ENCODE measurements at regions not wholly inside any gene's neighbourhood (a gene's known extent, or its start where the extent isn't known, plus 50 kb on each side); places are given as distances from the start of the nearest gene placed in this dataset.
A peak's percentile ranks its signal among the peaks of the same experiment; 100 is the strongest.

DNA sequence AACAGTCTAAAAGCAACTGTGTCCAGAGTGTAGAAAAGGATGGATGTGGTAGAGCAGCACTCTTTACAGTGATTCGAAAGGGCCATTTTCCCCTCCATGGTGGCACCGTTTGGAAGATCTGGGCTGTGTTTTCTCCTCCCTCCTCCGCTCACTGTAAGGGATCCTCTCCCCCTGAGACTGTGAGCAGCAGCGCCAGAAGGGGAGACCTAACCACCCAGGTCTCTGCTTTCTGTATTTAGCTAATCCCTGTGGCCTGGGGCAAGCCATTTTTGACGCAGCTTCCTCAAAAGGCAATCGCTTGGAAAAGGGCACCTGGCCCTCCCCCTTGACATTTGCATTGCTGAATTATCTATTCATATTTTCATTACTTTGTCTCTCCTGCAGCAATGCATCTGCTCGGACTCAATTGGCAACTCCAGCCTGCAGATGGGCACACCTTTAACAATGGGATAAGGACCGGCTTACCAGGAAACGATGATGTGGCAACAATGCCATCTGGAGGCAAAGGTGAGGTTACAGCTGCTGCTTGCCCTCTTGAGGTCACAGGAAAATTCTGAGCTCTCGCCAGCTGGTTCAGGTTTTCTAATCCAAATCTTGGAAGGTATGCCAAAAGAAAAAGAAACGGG lies 244.3 kb upstream of the WWC1 start:
- peak; percentile 25 for DNase-seq (ENCODE audit: low spot score)
- TF ChIP-seq, protein P1, sequence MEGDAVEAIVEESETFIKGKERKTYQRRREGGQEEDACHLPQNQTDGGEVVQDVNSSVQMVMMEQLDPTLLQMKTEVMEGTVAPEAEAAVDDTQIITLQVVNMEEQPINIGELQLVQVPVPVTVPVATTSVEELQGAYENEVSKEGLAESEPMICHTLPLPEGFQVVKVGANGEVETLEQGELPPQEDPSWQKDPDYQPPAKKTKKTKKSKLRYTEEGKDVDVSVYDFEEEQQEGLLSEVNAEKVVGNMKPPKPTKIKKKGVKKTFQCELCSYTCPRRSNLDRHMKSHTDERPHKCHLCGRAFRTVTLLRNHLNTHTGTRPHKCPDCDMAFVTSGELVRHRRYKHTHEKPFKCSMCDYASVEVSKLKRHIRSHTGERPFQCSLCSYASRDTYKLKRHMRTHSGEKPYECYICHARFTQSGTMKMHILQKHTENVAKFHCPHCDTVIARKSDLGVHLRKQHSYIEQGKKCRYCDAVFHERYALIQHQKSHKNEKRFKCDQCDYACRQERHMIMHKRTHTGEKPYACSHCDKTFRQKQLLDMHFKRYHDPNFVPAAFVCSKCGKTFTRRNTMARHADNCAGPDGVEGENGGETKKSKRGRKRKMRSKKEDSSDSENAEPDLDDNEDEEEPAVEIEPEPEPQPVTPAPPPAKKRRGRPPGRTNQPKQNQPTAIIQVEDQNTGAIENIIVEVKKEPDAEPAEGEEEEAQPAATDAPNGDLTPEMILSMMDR (IDR thresholded peaks at IDR 0.05; ENCODE audit: extremely low read depth, insufficient read depth, missing control alignments) = peak; percentile 36
- in situ Hi-C loops (cut with MboI; ENCODE audit: low pct_unique_long_range_greater_than_20kb, low sequenced_read_pairs, unreplicated experiment) = no loop called here

DNA sequence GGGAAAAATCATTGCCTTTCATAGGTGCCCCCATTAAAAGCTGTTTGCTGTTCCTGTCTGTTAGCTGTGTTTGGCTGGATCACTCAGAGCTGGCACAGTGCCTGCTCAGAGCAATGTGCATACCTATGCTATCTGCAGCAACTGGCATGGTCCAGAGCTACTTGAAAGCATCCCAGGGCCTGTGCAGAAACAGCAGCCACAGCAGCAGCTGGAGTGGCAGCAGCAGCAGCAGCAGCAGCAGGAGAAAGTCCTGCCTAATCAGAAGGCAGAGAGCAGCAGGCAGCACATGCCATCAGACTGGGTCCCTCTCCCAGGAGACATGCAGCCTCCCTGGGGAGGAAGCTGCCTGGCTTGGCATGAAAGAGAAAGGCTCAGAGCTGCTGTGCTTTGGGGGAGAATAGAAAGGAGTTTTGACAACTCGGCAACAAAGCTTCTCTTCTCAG lies 243.8 kb upstream of the WWC1 start:
- TF ChIP-seq, protein P1 (IDR thresholded peaks at IDR 0.05; ENCODE audit: extremely low read depth, insufficient read depth, missing control alignments) = no peak
- no peak for DNase-seq (ENCODE audit: low spot score)
- in situ Hi-C loops (cut with MboI; ENCODE audit: low pct_unique_long_range_greater_than_20kb, low sequenced_read_pairs, unreplicated experiment) = no loop called here

DNA sequence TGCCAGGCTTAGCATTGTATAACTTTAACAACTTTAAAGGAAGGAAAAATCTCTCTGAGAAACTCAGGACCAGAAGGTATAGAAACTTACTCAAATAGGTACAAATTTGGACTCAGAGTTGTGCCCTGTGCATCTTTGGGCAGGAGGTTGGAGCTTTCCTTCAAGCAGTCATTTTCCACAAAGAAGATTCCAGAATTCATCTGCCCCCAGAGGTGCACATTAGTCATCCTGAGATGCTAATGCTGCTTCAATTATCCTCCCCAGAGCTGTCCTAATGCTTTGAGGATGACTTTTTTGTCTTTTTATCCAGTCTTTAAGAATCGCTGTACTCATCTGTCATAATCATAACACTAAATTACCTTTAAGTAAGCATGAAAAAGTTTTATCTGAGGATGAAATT lies 243.0 kb upstream of the WWC1 start:
- no peak for DNase-seq (ENCODE audit: low spot score)
- in situ Hi-C loops (cut with MboI; ENCODE audit: low pct_unique_long_range_greater_than_20kb, low sequenced_read_pairs, unreplicated experiment) = no loop called here
- TF ChIP-seq, protein P1 (IDR thresholded peaks at IDR 0.05; ENCODE audit: extremely low read depth, insufficient read depth, missing control alignments) = no peak

DNA sequence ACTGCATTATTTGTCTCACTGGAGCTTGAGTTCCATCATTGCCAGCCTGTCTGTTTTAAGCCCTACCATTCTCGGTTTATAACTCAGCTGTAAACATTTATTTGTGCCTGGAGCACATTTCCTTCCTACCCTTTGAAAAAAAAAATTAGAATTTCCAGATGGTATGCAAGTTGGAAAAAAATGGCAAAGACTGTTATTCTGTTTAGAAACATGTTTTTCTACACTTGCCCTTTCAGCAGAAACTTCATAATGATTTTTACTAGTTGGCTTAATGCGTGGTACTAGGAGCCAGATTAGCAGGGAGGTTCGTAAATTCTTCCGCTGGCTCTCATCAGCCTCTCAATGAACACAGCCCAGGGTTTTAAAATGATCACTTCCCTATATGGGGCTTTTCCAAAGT lies 238.8 kb upstream of the WWC1 start:
- no peak for DNase-seq (ENCODE audit: low spot score)
- in situ Hi-C loops (cut with MboI; ENCODE audit: low pct_unique_long_range_greater_than_20kb, low sequenced_read_pairs, unreplicated experiment) = no loop called here
- TF ChIP-seq, protein P1 (IDR thresholded peaks at IDR 0.05; ENCODE audit: extremely low read depth, insufficient read depth, missing control alignments) = no peak

DNA sequence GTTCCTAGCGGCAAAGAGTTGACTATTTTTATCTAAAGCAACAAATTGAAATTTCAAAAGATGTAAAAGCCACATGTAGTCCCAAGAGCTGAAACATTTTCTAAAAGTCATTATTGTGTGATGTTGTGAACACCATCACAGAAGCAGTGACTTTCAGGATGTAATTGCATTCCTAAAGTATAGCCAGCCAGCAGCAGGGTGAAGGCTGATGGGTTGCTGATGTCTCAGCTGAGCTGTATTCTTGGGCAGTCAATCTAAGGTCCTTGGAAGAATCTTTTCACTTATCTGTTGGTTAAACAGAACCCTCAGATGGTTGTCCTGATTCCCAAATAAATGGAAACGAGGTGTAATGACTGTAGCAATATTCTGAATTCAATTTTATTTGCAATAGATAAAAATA lies 237.4 kb upstream of the WWC1 start:
- no peak for DNase-seq (ENCODE audit: low spot score)
- in situ Hi-C loops (cut with MboI; ENCODE audit: low pct_unique_long_range_greater_than_20kb, low sequenced_read_pairs, unreplicated experiment) = no loop called here
- TF ChIP-seq, protein P1 (IDR thresholded peaks at IDR 0.05; ENCODE audit: extremely low read depth, insufficient read depth, missing control alignments) = no peak

DNA sequence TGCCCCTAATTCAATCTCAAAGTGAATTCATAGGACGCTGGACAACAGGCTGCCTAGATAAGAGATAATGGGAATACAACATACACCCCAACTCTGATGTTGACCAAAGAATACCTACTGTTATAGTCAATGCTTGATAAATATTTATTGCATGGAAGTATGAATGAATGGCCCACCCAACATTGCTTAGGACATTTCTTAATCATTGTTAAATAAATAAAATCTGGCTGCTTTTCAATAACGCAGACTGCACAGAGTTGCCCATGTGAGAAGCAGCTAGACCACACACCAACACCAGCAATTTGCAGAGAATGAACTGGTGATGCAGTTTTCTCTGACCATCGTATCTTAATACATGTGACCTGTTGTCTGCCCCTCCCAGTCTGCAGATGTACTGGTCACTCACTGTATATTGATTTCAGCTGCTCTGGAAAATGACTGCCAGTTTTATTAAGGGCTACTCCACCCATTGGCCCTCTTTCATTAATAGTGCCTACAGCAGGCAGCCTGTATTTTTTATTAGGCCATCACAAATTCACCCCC lies 236.2 kb upstream of the WWC1 start:
- in situ Hi-C loops (cut with MboI; ENCODE audit: low pct_unique_long_range_greater_than_20kb, low sequenced_read_pairs, unreplicated experiment) = no loop called here
- DNase-seq (ENCODE audit: low spot score) = no peak
- TF ChIP-seq, protein P1 (IDR thresholded peaks at IDR 0.05; ENCODE audit: extremely low read depth, insufficient read depth, missing control alignments) = no peak
